ENCODE measurements at regions not wholly inside any gene's neighbourhood (a gene's known extent, or its start where the extent isn't known, plus 50 kb on each side); places are given as distances from the start of the nearest gene placed in this dataset.

GRCh38 chr10:62581351-62581750, 207.2 kb downstream of the ZNF365 start:
- dilution Hi-C loops (cut with MboI; ENCODE audit: extremely low pct_ligation_motif_present, low sequenced_read_pairs), result no loop called here
- intact Hi-C loops (cut with micrococcal nuclease), result no loop called here
- TF ChIP-seq, protein P1, sequence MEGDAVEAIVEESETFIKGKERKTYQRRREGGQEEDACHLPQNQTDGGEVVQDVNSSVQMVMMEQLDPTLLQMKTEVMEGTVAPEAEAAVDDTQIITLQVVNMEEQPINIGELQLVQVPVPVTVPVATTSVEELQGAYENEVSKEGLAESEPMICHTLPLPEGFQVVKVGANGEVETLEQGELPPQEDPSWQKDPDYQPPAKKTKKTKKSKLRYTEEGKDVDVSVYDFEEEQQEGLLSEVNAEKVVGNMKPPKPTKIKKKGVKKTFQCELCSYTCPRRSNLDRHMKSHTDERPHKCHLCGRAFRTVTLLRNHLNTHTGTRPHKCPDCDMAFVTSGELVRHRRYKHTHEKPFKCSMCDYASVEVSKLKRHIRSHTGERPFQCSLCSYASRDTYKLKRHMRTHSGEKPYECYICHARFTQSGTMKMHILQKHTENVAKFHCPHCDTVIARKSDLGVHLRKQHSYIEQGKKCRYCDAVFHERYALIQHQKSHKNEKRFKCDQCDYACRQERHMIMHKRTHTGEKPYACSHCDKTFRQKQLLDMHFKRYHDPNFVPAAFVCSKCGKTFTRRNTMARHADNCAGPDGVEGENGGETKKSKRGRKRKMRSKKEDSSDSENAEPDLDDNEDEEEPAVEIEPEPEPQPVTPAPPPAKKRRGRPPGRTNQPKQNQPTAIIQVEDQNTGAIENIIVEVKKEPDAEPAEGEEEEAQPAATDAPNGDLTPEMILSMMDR (IDR thresholded peaks at IDR 0.05; ENCODE audit: extremely low read depth in 1 of 2, insufficient read depth in 1 of 2, low read depth in 1 of 2, low read length in 2 of 2), result no peak
- TF ChIP-seq POLR2A (IDR thresholded peaks at IDR 0.05; ENCODE audit: low read depth, low read length), result no peak
- TF ChIP-seq JUN (IDR thresholded peaks at IDR 0.05; ENCODE audit: borderline replicate concordance, insufficient read depth, insufficient read length, low read depth), result no peak

GRCh38 chr10:62582101-62582705, 208.0 kb downstream of the ZNF365 start:
- TF ChIP-seq EZH2 (IDR thresholded peaks at IDR 0.05; ENCODE audit: borderline replicate concordance, low read depth, low read length, severe bottlenecking) (no peak), FOS (IDR thresholded peaks at IDR 0.05; ENCODE audit: borderline replicate concordance, insufficient read depth, low read length) (peak; percentile 4)
- peaks cover 2% of the 10 kb centered on the region in 2 experiments for H3K27me3 ChIP-seq (ENCODE audit: control insufficient read depth in 2 of 2, insufficient read depth in 2 of 2, low read length in 2 of 2)
- no peaks in the 10 kb centered on the region for H3K9me3 ChIP-seq (replicated peaks; ENCODE audit: control insufficient read depth, insufficient read depth, low read length)
- no peak for DNase-seq (ENCODE audit: low read depth, low spot score)
- dilution Hi-C loops (cut with MboI; ENCODE audit: extremely low pct_ligation_motif_present, low sequenced_read_pairs) (no loop called here), intact Hi-C loops (cut with micrococcal nuclease) (no loop called here)
- no peak overlapping the region for H3K27ac ChIP-seq (ENCODE audit: insufficient read depth, low read depth, low read length)
- ChIA-PET CTCF (no interaction called here), POLR2A (no interaction called here)
- no peak overlapping the region for H2AFZ ChIP-seq (ENCODE audit: low read depth, low read length)
- no peaks in the 10 kb centered on the region for H3K79me2 ChIP-seq (ENCODE audit: control insufficient read depth, insufficient read depth, low read length)
- no peak overlapping the region for H3K9ac ChIP-seq (replicated peaks; ENCODE audit: extremely low read depth, insufficient read depth, low read length)
- H3K9me1 ChIP-seq (replicated peaks; ENCODE audit: control insufficient read depth, extremely low read depth, insufficient read depth, low read length), result no peaks in the 10 kb centered on the region
- no peaks in the 10 kb centered on the region for H4K20me1 ChIP-seq (replicated peaks; ENCODE audit: control insufficient read depth, extremely low read depth, insufficient read depth, low read length)
- no peak overlapping the region for H3K4me3 ChIP-seq (replicated peaks in 1 of 3; ENCODE audit: insufficient read depth in 1 of 3, low read depth in 1 of 3, low read length in 3 of 3)
- no TSS peak for BruUV-seq (replicated peaks)
- no peak overlapping the region for H3K4me2 ChIP-seq (ENCODE audit: insufficient read depth, low read length)
- no peak for FAIRE-seq
- no peaks in the 10 kb centered on the region for H3K36me3 ChIP-seq (ENCODE audit: control insufficient read depth in 2 of 2, extremely low read depth in 1 of 2, insufficient read depth in 2 of 2, low read length in 2 of 2)
- peaks cover 4% of the 10 kb centered on the region for H3K4me1 ChIP-seq (ENCODE audit: control insufficient read depth, extremely low read depth, insufficient read depth, low read length)

More at GRCh38 chr10:62581351-62581750, 207.2 kb downstream of the ZNF365 start:
- DNase-seq (ENCODE audit: low read depth, low spot score) (no peak), FAIRE-seq (no peak)
- H3K27me3 ChIP-seq (ENCODE audit: control insufficient read depth in 2 of 2, insufficient read depth in 2 of 2, low read length in 2 of 2), result peaks cover 2% of the 10 kb centered on the region in 2 experiments
- H3K4me1 ChIP-seq (ENCODE audit: control insufficient read depth, extremely low read depth, insufficient read depth, low read length), result peaks cover 4% of the 10 kb centered on the region
- H3K4me2 ChIP-seq (ENCODE audit: insufficient read depth, low read length), result no peak overlapping the region
- ChIA-PET POLR2A (no interaction called here), CTCF (no interaction called here)
- H3K27ac ChIP-seq (ENCODE audit: insufficient read depth, low read depth, low read length), result no peak overlapping the region
- H3K4me3 ChIP-seq (replicated peaks in 1 of 3; ENCODE audit: insufficient read depth in 1 of 3, low read depth in 1 of 3, low read length in 3 of 3), result no peak overlapping the region
- H4K20me1 ChIP-seq (replicated peaks; ENCODE audit: control insufficient read depth, extremely low read depth, insufficient read depth, low read length), result no peaks in the 10 kb centered on the region
- no peaks in the 10 kb centered on the region for H3K79me2 ChIP-seq (ENCODE audit: control insufficient read depth, insufficient read depth, low read length)
- no TSS peak for BruUV-seq (replicated peaks)
- H3K9me1 ChIP-seq (replicated peaks; ENCODE audit: control insufficient read depth, extremely low read depth, insufficient read depth, low read length), result no peaks in the 10 kb centered on the region
- no peaks in the 10 kb centered on the region for H3K36me3 ChIP-seq (ENCODE audit: control insufficient read depth in 2 of 2, extremely low read depth in 1 of 2, insufficient read depth in 2 of 2, low read length in 2 of 2)
- no peak overlapping the region for H2AFZ ChIP-seq (ENCODE audit: low read depth, low read length)
- H3K9me3 ChIP-seq (replicated peaks; ENCODE audit: control insufficient read depth, insufficient read depth, low read length), result no peaks in the 10 kb centered on the region
- no peak overlapping the region for H3K9ac ChIP-seq (replicated peaks; ENCODE audit: extremely low read depth, insufficient read depth, low read length)
